Vagina (tissue), 2 donors: ENCODE measurements at regions not wholly inside any gene's neighbourhood (a gene's known extent, or its start where the extent isn't known, plus 50 kb on each side); places are given as distances from the start of the nearest gene placed in this dataset.

Experiments used
- CTCF ChIP-seq, 3 experiments: fragments of 450-650 bp in 2 of 3; fragments of 200-600 bp in 1 of 3; sonication (generic) in 1 of 3; IDR thresholded peaks; one replicate each; pipeline ENCODE4 v1.5.1; 2017 to 2019; ENCODE audit warnings: antibody characterized with exemption in 3 of 3, mild to moderate bottlenecking in 2 of 3, moderate library complexity in 2 of 3
- POLR2A ChIP-seq, 2 donors: fragments of 450-650 bp; IDR thresholded peaks; one replicate each; pipeline ENCODE4 v1.6.1; 2017; ENCODE audit warnings: antibody characterized with exemption in 2 of 2, mild to moderate bottlenecking in 2 of 2, moderate library complexity in 2 of 2
- POLR2AphosphoS5 ChIP-seq, 2 donors: sonication (generic); formaldehyde crosslinking; IDR thresholded peaks; one replicate each; pipeline ENCODE4 v1.9.0; 2017; ENCODE audit warnings: antibody characterized with exemption in 2 of 2, mild to moderate bottlenecking in 2 of 2, low read depth in 1 of 2; ENCODE audit not compliant: insufficient read depth in 1 of 2

- no peak for TF ChIP-seq CTCF (IDR thresholded peaks at IDR 0.05)
- TF ChIP-seq POLR2A (IDR thresholded peaks at IDR 0.05) = no peak
- TF ChIP-seq POLR2AphosphoS5 (IDR thresholded peaks at IDR 0.05; ENCODE audit: insufficient read depth in 1 of 2, low read depth in 1 of 2) = no peak
Measured at GRCh38 chr20:61162451-61162850, 89.6 kb upstream of the CDH4 start.
